ENCODE measurements at regions not wholly inside any gene's neighbourhood (a gene's known extent, or its start where the extent isn't known, plus 50 kb on each side); places are given as distances from the start of the nearest gene placed in this dataset.
"Not testable (repeated sequence)": the region's sequence is repeated elsewhere in the genome, so short reads cannot be mapped to it uniquely, and the experiment has no call there.

GRCh38 chr13:44734201-44734707, 158.1 kb upstream of the TSC22D1 start:
- H3K27ac ChIP-seq = no peak overlapping the region
- TF ChIP-seq CTCF (conservative IDR thresholded peaks at IDR 0.05) = no peak
- no peak for TF ChIP-seq ZFX (IDR thresholded peaks at IDR 0.05)

GRCh38 chr13:44732503-44733098, 156.5 kb upstream of the TSC22D1 start:
- H3K27ac ChIP-seq = no peak overlapping the region
- no peak for TF ChIP-seq CTCF (conservative IDR thresholded peaks at IDR 0.05)
- no peak for TF ChIP-seq ZFX (IDR thresholded peaks at IDR 0.05)

GRCh38 chr13:44730851-44731250, 154.7 kb upstream of the TSC22D1 start:
- TF ChIP-seq CTCF (conservative IDR thresholded peaks at IDR 0.05) = no peak
- TF ChIP-seq ZFX (IDR thresholded peaks at IDR 0.05) = no peak
- no peak overlapping the region for H3K27ac ChIP-seq

- TF ChIP-seq ZFX (IDR thresholded peaks at IDR 0.05) (no peak), CTCF (conservative IDR thresholded peaks at IDR 0.05) (no peak)
- no peak overlapping the region for H3K27ac ChIP-seq
These were observed 154.0 kb upstream of the TSC22D1 start for GRCh38 chr13:44730099-44730498.

GRCh38 chr13:44727591-44727990, 151.5 kb upstream of the TSC22D1 start:
- H3K27ac ChIP-seq = not testable (repeated sequence)

- TF ChIP-seq ZFX (IDR thresholded peaks at IDR 0.05) = no peak
- no peak for TF ChIP-seq CTCF (conservative IDR thresholded peaks at IDR 0.05)
- H3K27ac ChIP-seq = no peak overlapping the region
These were observed 150.6 kb upstream of the TSC22D1 start for GRCh38 chr13:44726778-44727177.

GRCh38 chr13:44726214-44726613, 150.1 kb upstream of the TSC22D1 start:
- H3K27ac ChIP-seq = no peak overlapping the region
- TF ChIP-seq ZFX (IDR thresholded peaks at IDR 0.05) (no peak), CTCF (conservative IDR thresholded peaks at IDR 0.05) (no peak)
